ENCODE measurements at regions not wholly inside any gene's neighbourhood (a gene's known extent, or its start where the extent isn't known, plus 50 kb on each side); places are given as distances from the start of the nearest gene placed in this dataset.

- no peak for DNase-seq (ENCODE audit: low read depth, low spot score)
- intact Hi-C loops (cut with micrococcal nuclease; ENCODE audit: unreplicated experiment) (no loop called here), in situ Hi-C loops (cut with MboI) (no loop called here)
- Histone ChIP-seq H3K4me3 (no peak overlapping the region), H3K9ac (ENCODE audit: control insufficient read depth, insufficient read depth, low read length) (no peak overlapping the region), H3K9me3 (replicated peaks; ENCODE audit: control insufficient read depth, insufficient read depth, low read length) (no peaks in the 10 kb centered on the region; the same call in 2 of the 3 replicates), H3K79me2 (ENCODE audit: control insufficient read depth, insufficient read depth, low read length) (no peaks in the 10 kb centered on the region), H3K27ac (ENCODE audit: control insufficient read depth, insufficient read depth) (no peak overlapping the region), H3K36me3 (ENCODE audit: control insufficient read depth in 2 of 2, insufficient read depth in 2 of 2, low read length in 1 of 2) (no peaks in the 10 kb centered on the region), H3K27me3 (replicated peaks in 1 of 2; ENCODE audit: control insufficient read depth in 2 of 2, insufficient read depth in 2 of 2, low read length in 1 of 2) (peaks cover 0 to 2% of the 10 kb centered on the region in 2 experiments; a peak in 1 of 4 replicates), H4K20me1 (ENCODE audit: control insufficient read depth, insufficient read depth) (no peaks in the 10 kb centered on the region), H3K4me2 (ENCODE audit: control insufficient read depth, insufficient read depth) (no peak overlapping the region), H3K4me1 (ENCODE audit: control insufficient read depth, insufficient read depth, low read length) (no peaks in the 10 kb centered on the region), H2AFZ (ENCODE audit: control insufficient read depth, low read depth, low read length) (no peak overlapping the region)
- no peak for ATAC-seq
- WGBS (ENCODE audit: insufficient coverage, insufficient replicate concordance, low lambda C conversion rate, missing lambda C conversion rate), result 25% methylated on average over 6 of the region's 6 CpGs
- no TSS peak for BruUV-seq (replicated peaks)
- SMC1A ChIA-PET (ENCODE audit: uncharacterized antibody, unreplicated experiment), result interaction anchor here (0.6 kb wide), 1 partner anchor 27 kb away, joined by 3 read pairs; no protein-coding TSS in a partner anchor
- no peak for TF ChIP-seq RUNX3 (IDR thresholded peaks at IDR 0.05; ENCODE audit: low read length)
- TF ChIP-seq CHD1 (IDR thresholded peaks at IDR 0.05; ENCODE audit: low read depth, low read length), result no peak
- no peak for TF ChIP-seq YBX1 (IDR thresholded peaks at IDR 0.05)
- no peak for TF ChIP-seq RAD51 (IDR thresholded peaks at IDR 0.05)
- no peak for TF ChIP-seq HDAC6 (IDR thresholded peaks at IDR 0.05; ENCODE audit: unreplicated experiment)
- no peak for TF ChIP-seq JUND (IDR thresholded peaks at IDR 0.05; ENCODE audit: low read depth, low read length)
- TF ChIP-seq MEF2B (IDR thresholded peaks at IDR 0.05; ENCODE audit: partially characterized antibody, poor library complexity, severe bottlenecking), result no peak
- no peak for TF ChIP-seq TCF3 (IDR thresholded peaks at IDR 0.05; ENCODE audit: borderline replicate concordance, insufficient read depth, low read depth, low read length)
- TF ChIP-seq HDAC2 (IDR thresholded peaks at IDR 0.05), result no peak
- no peak for TF ChIP-seq KDM1A (IDR thresholded peaks at IDR 0.05; ENCODE audit: borderline replicate concordance)
- RAD21 ChIA-PET (ENCODE audit: unreplicated experiment), result no interaction called here
- FAIRE-seq, result no peak
- POLR2A ChIA-PET, result interaction anchor here (0.7 kb wide), 1 partner anchor 110 kb away, joined by 3 read pairs; no protein-coding TSS in a partner anchor
- CTCF ChIA-PET, result interaction anchor here (0.6 to 0.7 kb wide), 2 partner anchors 9 to 18 kb away, joined by 3 read pairs; no protein-coding TSS in a partner anchor
These were observed 204.6 kb upstream of the HDAC4 start for GRCh38 chr2:239605409-239605808.

GRCh38 chr2:239604861-239605260 lies 204.0 kb upstream of the HDAC4 start:
- no TSS peak for BruUV-seq (replicated peaks)

More at GRCh38 chr2:239604861-239605260, 204.0 kb upstream of the HDAC4 start:
- TF ChIP-seq MXI1 (IDR thresholded peaks at IDR 0.05; ENCODE audit: low read depth, low read length) (no peak), ZNF217 (IDR thresholded peaks at IDR 0.05) (no peak), TCF12 (IDR thresholded peaks at IDR 0.05; ENCODE audit: low read depth, low read length) (no peak), HDAC2 (IDR thresholded peaks at IDR 0.05) (no peak), HDGF (IDR thresholded peaks at IDR 0.05) (no peak), MEF2A (IDR thresholded peaks at IDR 0.05; ENCODE audit: insufficient read depth, low read depth, low read length) (no peak), SMARCA5 (IDR thresholded peaks at IDR 0.05) (no peak)
- Histone ChIP-seq H3K9me3 (replicated peaks; ENCODE audit: control insufficient read depth, insufficient read depth, low read length) (no peaks in the 10 kb centered on the region; the same call in 2 of the 3 replicates), H4K20me1 (ENCODE audit: control insufficient read depth, insufficient read depth) (no peaks in the 10 kb centered on the region), H3K4me2 (ENCODE audit: control insufficient read depth, insufficient read depth) (no peak overlapping the region), H3K27me3 (replicated peaks in 1 of 2; ENCODE audit: control insufficient read depth in 2 of 2, insufficient read depth in 2 of 2, low read length in 1 of 2) (peaks cover 0 to 2% of the 10 kb centered on the region in 2 experiments; a peak in 1 of 4 replicates), H3K4me1 (ENCODE audit: control insufficient read depth, insufficient read depth, low read length) (no peaks in the 10 kb centered on the region), H3K9ac (ENCODE audit: control insufficient read depth, insufficient read depth, low read length) (no peak overlapping the region), H3K4me3 (no peak overlapping the region), H3K36me3 (ENCODE audit: control insufficient read depth in 2 of 2, insufficient read depth in 2 of 2, low read length in 1 of 2) (no peaks in the 10 kb centered on the region), H3K79me2 (ENCODE audit: control insufficient read depth, insufficient read depth, low read length) (no peaks in the 10 kb centered on the region), H2AFZ (ENCODE audit: control insufficient read depth, low read depth, low read length) (no peak overlapping the region), H3K27ac (ENCODE audit: control insufficient read depth, insufficient read depth) (no peak overlapping the region)
- ChIA-PET POLR2A (no interaction called here), RAD21 (ENCODE audit: unreplicated experiment) (no interaction called here), CTCF (no interaction called here), SMC1A (ENCODE audit: uncharacterized antibody, unreplicated experiment) (no interaction called here)
- in situ Hi-C loops (cut with MboI), result no loop called here
- 63% methylated on average over 5 of the region's 5 CpGs for WGBS (ENCODE audit: insufficient coverage, insufficient replicate concordance, low lambda C conversion rate, missing lambda C conversion rate)
- no peak for FAIRE-seq
- DNase-seq (ENCODE audit: low read depth, low spot score), result no peak
- intact Hi-C loops (cut with micrococcal nuclease; ENCODE audit: unreplicated experiment), result no loop called here
- no peak for ATAC-seq

Measured in GM12878 (cell line).